T-cell (primary cell): ENCODE measurements at regions not wholly inside any gene's neighbourhood (a gene's known extent, or its start where the extent isn't known, plus 50 kb on each side); places are given as distances from the start of the nearest gene placed in this dataset.

Experiments used
- ATAC-seq, 4 experiments: fragments of 200-7000 bp in 3 of 4; fragments of 150-1000 bp in 1 of 4; cut with Tn5 transposase; replicated peaks in 1 of 4; 1 replicate in 3 of 4; 2 replicates in 1 of 4; pipeline ENCODE4 v1.10.0; 2021; ENCODE audit warnings: moderate library complexity in 3 of 4, mild to moderate bottlenecking in 2 of 4, moderate number of reproducible peaks in 1 of 4
- CTCF ChIA-PET, 2 donors: fragments of 300-600 bp; sonication (Branson Sonifier 250); formaldehyde crosslinking; loops; one replicate each; lab custom pipeline; 2022; ENCODE audit warnings: antibody characterized with exemption in 2 of 2; lab: Charles Lee
- POLR2A ChIA-PET, 2 donors: fragments of 300-600 bp; sonication (Branson Sonifier 250); formaldehyde crosslinking; loops; one replicate each; lab custom pipeline; 2022; ENCODE audit warnings: antibody characterized with exemption in 2 of 2; lab: Charles Lee
- DNase-seq, 35 experiments: peaks; one replicate each; pipeline versions ENCODE4 v3.0.0 to v3.0.0-alpha.2; 2013 to 2023
- H3K27ac ChIP-seq: one replicate; pipeline ENCODE4 v1.5.1; 2013; ENCODE audit warnings: low read length
- H3K27me3 ChIP-seq, 2 experiments: replicated peaks in 1 of 2; 1 replicate in 1 of 2; 2 replicates in 1 of 2; pipeline versions ENCODE4 v1.6.1 to v1.7.0; 2013; ENCODE audit warnings: low read length in 1 of 2, mixed read lengths in 1 of 2; ENCODE audit not compliant: control insufficient read depth in 2 of 2, insufficient read depth in 2 of 2; ENCODE audit errors: extremely low read depth in 1 of 2
- H3K36me3 ChIP-seq, 2 donors: 1 replicate in 1 of 2; 2 replicates in 1 of 2; pipeline versions ENCODE4 v1.6.1 to v1.7.0; 2013; ENCODE audit warnings: low read length in 1 of 2; ENCODE audit not compliant: control insufficient read depth in 2 of 2, insufficient read depth in 1 of 2; ENCODE audit errors: extremely low read depth in 1 of 2
- H3K4me1 ChIP-seq, 2 experiments: 1 replicate in 1 of 2; 2 replicates in 1 of 2; pipeline versions ENCODE4 v1.6.1 to v1.7.0; 2013; ENCODE audit warnings: low read length in 2 of 2, mixed read lengths in 1 of 2; ENCODE audit not compliant: insufficient read depth in 2 of 2, control insufficient read depth in 1 of 2; ENCODE audit errors: extremely low read depth in 1 of 2
- H3K4me3 ChIP-seq, 2 donors: 1 replicate in 1 of 2; 2 replicates in 1 of 2; pipeline versions ENCODE4 v1.5.1 to v1.7.0; 2013; ENCODE audit warnings: mild to moderate bottlenecking in 2 of 2, low read length in 1 of 2, moderate library complexity in 1 of 2; ENCODE audit not compliant: control insufficient read depth in 1 of 2; ENCODE audit errors: extremely low read depth in 1 of 2
- H3K9me3 ChIP-seq: 2 replicates; pipeline ENCODE4 v1.7.0; 2013
- H3K27ac Mint-ChIP-seq, 2 donors: one replicate each; pipeline ENCODE4 v1.8.0; 2020 to 2021; ENCODE audit warnings: mild to moderate bottlenecking in 2 of 2, mixed read lengths in 2 of 2
- H3K27me3 Mint-ChIP-seq, 2 donors: one replicate each; pipeline ENCODE4 v1.8.0; 2021 to 2022; ENCODE audit warnings: mixed read lengths in 2 of 2
- H3K36me3 Mint-ChIP-seq: one replicate; pipeline ENCODE4 v1.8.0; 2021; ENCODE audit warnings: mixed read lengths
- H3K4me1 Mint-ChIP-seq, 3 donors: one replicate each; pipeline ENCODE4 v1.8.0; 2020 to 2022; ENCODE audit warnings: mixed read lengths in 3 of 3, mild to moderate bottlenecking in 1 of 3
- H3K4me3 Mint-ChIP-seq, 3 donors: one replicate each; pipeline ENCODE4 v1.8.0; 2020 to 2022; ENCODE audit warnings: mild to moderate bottlenecking in 3 of 3, mixed read lengths in 3 of 3, moderate library complexity in 3 of 3
- H3K9me3 Mint-ChIP-seq, 3 donors: one replicate each; pipeline ENCODE4 v1.8.0; 2020 to 2022; ENCODE audit warnings: mixed read lengths in 3 of 3
- whole genome bisulfite sequencing: methylation state at CpG from one replicate; pipeline ENCODE4 v1.1.5; 2013; ENCODE audit warnings: missing lambda C conversion rate; ENCODE audit not compliant: insufficient coverage; 5-methylcytosine and 5-hydroxymethylcytosine counted together

DNA sequence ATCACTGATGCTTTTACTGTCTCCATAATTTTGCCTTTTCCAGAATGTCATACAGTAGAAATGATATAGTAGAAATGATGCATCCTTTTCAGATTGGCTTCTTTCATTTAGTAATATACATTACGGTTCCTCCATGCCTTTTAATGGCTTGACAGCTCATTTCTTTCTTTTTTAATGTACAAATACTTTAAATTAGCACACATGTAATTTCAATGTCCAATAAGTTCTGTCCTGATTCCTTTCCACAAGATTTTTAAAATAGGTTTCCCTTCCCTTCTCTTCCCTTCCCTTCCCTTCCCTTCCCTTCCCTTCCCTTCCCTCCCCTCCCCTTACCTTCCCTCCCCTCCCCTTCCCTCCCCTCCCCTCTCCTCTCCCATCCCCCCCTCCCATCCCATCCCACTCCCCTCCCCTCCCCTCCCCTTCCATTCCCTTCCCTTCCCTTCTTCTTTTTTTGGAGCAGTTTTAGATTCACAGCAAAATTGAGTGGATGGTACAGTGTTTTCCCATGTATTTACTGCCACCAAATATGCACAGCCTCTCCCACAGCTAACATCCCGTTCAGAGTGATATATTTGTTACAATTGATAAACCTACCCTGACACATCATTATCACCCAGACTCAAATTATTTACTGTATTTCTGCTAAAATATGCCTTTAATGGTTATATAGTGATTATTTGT is 398.8 kb downstream of the RNF144B start:
- Mint-ChIP-seq H3K4me1 (no peaks in the 10 kb centered on the region), H3K27me3 (no peaks in the 10 kb centered on the region), H3K27ac (no peak overlapping the region), H3K9me3 (peaks cover 24 to 35% (median 29%) of the 10 kb centered on the region in 3 donors), H3K36me3 (no peaks in the 10 kb centered on the region), H3K4me3 (no peak overlapping the region)
- H3K36me3 ChIP-seq = no peaks in the 10 kb centered on the region
- ChIA-PET CTCF (no interaction called here), POLR2A (no interaction called here)
- no peaks in the 10 kb centered on the region for H3K4me1 ChIP-seq
- no peak overlapping the region for H3K27ac ChIP-seq
- WGBS = 100% methylated on average over 1 of the region's 2 CpGs
- ATAC-seq = no peak
- DNase-seq = no peak
- no peak overlapping the region for H3K4me3 ChIP-seq
- H3K27me3 ChIP-seq = no peaks in the 10 kb centered on the region
- no peaks in the 10 kb centered on the region for H3K9me3 ChIP-seq

DNA sequence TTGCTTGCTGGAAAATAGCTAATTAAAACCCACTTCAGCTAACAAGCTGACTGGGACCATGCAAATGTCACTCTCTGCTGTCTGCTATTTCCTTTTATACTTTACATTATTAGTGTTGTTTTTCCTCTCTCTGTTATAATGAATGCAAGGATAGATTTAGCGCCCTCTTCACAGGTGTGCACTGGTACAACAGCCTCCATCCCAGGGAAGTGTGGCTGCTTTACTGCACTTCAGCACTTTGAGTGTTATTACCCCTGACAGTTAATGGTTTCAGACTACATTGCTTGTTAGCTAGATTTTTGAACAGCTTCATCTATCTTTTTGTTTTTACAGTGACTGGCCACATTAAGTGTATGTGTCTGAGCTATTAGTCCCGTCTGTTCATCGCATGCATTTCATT is 405.7 kb downstream of the RNF144B start:
- ChIA-PET POLR2A (no interaction called here), CTCF (no interaction called here)
- no peak for DNase-seq
- Histone ChIP-seq H3K27me3 (no peaks in the 10 kb centered on the region), H3K27ac (no peak overlapping the region), H3K4me1 (no peaks in the 10 kb centered on the region), H3K9me3 (no peaks in the 10 kb centered on the region), H3K36me3 (no peaks in the 10 kb centered on the region), H3K4me3 (no peak overlapping the region)
- ATAC-seq = no peak
- Mint-ChIP-seq H3K27me3 (no peaks in the 10 kb centered on the region), H3K9me3 (peaks cover 19 to 26% (median 21%) of the 10 kb centered on the region in 3 donors), H3K4me3 (no peak overlapping the region), H3K36me3 (no peaks in the 10 kb centered on the region), H3K4me1 (no peaks in the 10 kb centered on the region), H3K27ac (no peak overlapping the region)
- WGBS = no CpG with 5 or more reads among the region's 3 CpGs

DNA sequence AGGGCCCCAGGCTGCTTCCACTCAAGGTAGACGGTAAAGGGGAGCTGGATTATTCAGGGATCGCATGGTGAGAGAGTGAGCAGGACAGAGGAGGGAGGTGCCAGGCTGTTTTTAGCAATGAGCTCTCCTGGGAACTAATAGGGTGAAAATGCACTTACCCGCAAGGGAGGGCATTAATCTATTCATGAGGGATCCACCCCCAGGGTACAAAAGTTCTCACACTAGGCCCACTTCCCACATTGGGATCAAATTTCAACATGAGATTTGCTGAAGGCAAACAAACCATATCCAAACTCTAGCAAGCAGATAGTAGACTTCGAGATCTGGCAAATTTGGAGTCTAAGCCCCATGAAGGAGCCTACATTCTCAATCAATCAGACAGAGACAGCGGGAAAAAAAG is 408.6 kb downstream of the RNF144B start:
- no peak overlapping the region for H3K27ac ChIP-seq
- ATAC-seq (no peak), DNase-seq (no peak)
- no peaks in the 10 kb centered on the region for H3K27me3 ChIP-seq
- Mint-ChIP-seq H3K27ac (no peak overlapping the region), H3K4me1 (no peaks in the 10 kb centered on the region), H3K4me3 (no peak overlapping the region), H3K36me3 (no peaks in the 10 kb centered on the region), H3K9me3 (peaks cover 20 to 34% (median 24%) of the 10 kb centered on the region in 3 donors), H3K27me3 (no peaks in the 10 kb centered on the region)
- WGBS = 86% methylated on average over 4 of the region's 5 CpGs
- POLR2A ChIA-PET = no interaction called here
- H3K4me1 ChIP-seq = no peaks in the 10 kb centered on the region
- H3K9me3 ChIP-seq = no peaks in the 10 kb centered on the region
- CTCF ChIA-PET = no interaction called here
- H3K36me3 ChIP-seq = no peaks in the 10 kb centered on the region
- H3K4me3 ChIP-seq = no peak overlapping the region

DNA sequence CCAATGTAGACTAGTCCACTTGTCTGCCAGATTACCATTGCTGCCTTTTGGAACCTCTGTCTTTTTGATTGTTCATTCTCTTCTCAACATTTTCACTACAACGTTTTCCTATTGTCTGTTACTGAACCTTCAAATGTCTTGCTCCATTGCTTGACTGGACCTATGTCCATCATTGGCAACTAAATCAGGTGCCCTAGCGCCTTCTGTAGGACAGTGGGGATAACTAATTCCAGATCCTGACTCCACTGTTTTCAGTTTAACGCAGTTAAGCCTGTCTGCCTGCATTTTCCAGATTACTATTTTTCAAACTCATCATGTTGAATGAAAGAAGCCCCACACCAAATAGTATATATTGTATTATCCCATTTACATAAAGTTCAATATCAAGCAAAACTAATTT is 433.6 kb downstream of the RNF144B start:
- H3K9me3 ChIP-seq = peaks cover 4% of the 10 kb centered on the region
- no peaks in the 10 kb centered on the region for H3K36me3 Mint-ChIP-seq
- H3K4me1 ChIP-seq = no peaks in the 10 kb centered on the region
- no peak for ATAC-seq
- H3K4me1 Mint-ChIP-seq = no peaks in the 10 kb centered on the region
- H3K27ac Mint-ChIP-seq = no peak overlapping the region
- no peak overlapping the region for H3K4me3 ChIP-seq
- ChIA-PET CTCF (interaction anchor here in 1 of 2 donors (0.5 kb wide), 1 partner anchor 363 kb away, joined by 3 read pairs; no protein-coding TSS in a partner anchor), POLR2A (no interaction called here)
- no peak for DNase-seq
- no peak overlapping the region for H3K4me3 Mint-ChIP-seq
- peaks cover 10 to 35% (median 27%) of the 10 kb centered on the region in 3 donors for H3K9me3 Mint-ChIP-seq
- H3K27me3 ChIP-seq = no peaks in the 10 kb centered on the region
- H3K27ac ChIP-seq = no peak overlapping the region
- WGBS = 60% methylated on average over 1 of the region's 3 CpGs
- no peaks in the 10 kb centered on the region for H3K27me3 Mint-ChIP-seq
- no peaks in the 10 kb centered on the region for H3K36me3 ChIP-seq

DNA sequence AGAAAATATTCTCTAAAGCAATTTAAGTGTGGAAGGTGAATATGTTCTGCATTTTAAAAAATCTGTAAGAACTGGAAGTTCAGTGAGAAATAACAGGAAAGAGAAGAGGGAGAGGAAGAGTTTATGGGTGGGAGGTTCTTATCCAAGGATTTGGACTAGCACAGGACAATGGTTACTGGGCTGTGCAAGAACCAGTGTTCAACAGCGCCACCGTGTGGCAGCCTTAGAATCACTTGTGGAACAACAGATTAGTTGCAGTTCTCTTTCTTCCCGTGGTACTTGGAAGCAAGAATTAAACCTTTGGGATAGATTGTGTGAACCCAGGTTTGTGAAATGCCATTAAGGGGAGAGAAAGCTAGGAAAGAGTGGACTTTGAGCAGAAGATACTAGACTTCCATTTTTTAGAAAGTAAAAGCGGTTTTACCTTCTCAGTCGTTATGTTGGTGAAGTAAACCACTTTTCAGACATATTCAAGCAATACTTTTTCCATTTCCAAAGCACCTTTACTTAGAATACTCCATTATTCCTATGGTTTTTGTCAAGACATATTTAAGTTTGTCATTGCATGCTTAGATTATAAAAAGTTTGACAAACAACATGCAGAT is 436.7 kb downstream of the RNF144B start:
- Histone ChIP-seq H3K9me3 (peaks cover 4% of the 10 kb centered on the region), H3K27me3 (no peaks in the 10 kb centered on the region), H3K4me1 (no peaks in the 10 kb centered on the region), H3K27ac (no peak overlapping the region), H3K36me3 (no peaks in the 10 kb centered on the region), H3K4me3 (no peak overlapping the region)
- no peak overlapping the region for H3K27ac Mint-ChIP-seq
- H3K4me1 Mint-ChIP-seq = no peaks in the 10 kb centered on the region
- peak in 6 of 35 experiments; percentile 0 to 22 (median 2) for DNase-seq
- H3K4me3 Mint-ChIP-seq = no peak overlapping the region
- no peaks in the 10 kb centered on the region for H3K36me3 Mint-ChIP-seq
- no peak for ATAC-seq
- H3K27me3 Mint-ChIP-seq = no peaks in the 10 kb centered on the region
- peaks cover 25 to 53% (median 39%) of the 10 kb centered on the region in 3 donors for H3K9me3 Mint-ChIP-seq
- ChIA-PET POLR2A (no interaction called here), CTCF (no interaction called here)
- WGBS = 27% methylated on average over 3 of the region's 5 CpGs

DNA sequence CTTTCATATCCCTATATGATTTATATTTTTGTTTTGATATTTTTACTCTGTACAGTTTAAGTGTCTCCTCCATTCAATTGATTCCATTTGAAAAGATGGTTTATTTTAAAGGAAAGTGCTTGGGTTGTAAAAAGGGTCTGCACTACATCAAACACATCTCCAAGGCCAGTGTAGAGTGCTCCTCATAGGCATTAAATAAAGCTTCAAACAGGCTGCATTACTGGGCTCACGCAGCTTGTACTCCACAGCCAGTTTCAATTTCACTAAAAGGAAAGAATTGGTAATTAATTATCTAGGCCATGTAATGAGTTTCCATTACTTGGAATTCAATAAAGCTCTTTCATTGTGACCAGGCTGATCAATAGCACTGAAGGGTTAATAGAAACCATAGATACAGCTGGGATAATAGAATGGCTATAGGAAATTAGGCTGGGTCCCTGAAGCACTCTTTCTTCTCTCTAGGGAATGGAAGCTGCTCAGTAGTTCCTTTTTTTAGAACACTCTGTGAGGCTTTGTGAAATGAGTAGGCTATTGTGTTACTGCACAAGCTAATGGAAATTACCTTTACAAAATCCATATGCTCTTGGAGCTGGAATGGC is 442.2 kb downstream of the RNF144B start:
- H3K4me3 ChIP-seq = no peak overlapping the region
- Mint-ChIP-seq H3K4me1 (no peaks in the 10 kb centered on the region), H3K4me3 (no peak overlapping the region), H3K27me3 (no peaks in the 10 kb centered on the region), H3K36me3 (no peaks in the 10 kb centered on the region), H3K27ac (no peak overlapping the region), H3K9me3 (peaks cover 24 to 35% (median 26%) of the 10 kb centered on the region in 3 donors)
- CTCF ChIA-PET = no interaction called here
- no peaks in the 10 kb centered on the region for H3K36me3 ChIP-seq
- ATAC-seq (no peak), DNase-seq (no peak)
- WGBS = no CpG with 5 or more reads among the region's 1 CpG
- H3K4me1 ChIP-seq = no peaks in the 10 kb centered on the region
- no peak overlapping the region for H3K27ac ChIP-seq
- POLR2A ChIA-PET = no interaction called here
- no peaks in the 10 kb centered on the region for H3K27me3 ChIP-seq
- no peaks in the 10 kb centered on the region for H3K9me3 ChIP-seq
